IMR-90 (cell line): ENCODE measurements at regions not wholly inside any gene's neighbourhood (a gene's known extent, or its start where the extent isn't known, plus 50 kb on each side); places are given as distances from the start of the nearest gene placed in this dataset.

Experiments used
- ATAC-seq: fragments of 200-7000 bp; cut with Tn5 transposase; 2 replicates; pipeline ENCODE4 v1.9.1; 2020; ENCODE audit warnings: low read depth, mild to moderate bottlenecking, moderate library complexity
- BruUV-seq: library from RNA; stranded (reverse); fragments of 400-500 nt; replicated peaks from 2 replicates; lab custom pipeline; 2021; lab: Mats Ljungman, UMichigan
- CTCF ChIA-PET: fragments of 300-600 bp; formaldehyde crosslinking; extraction: SDS; loops from one replicate; lab custom pipeline; 2021; ENCODE audit warnings: antibody characterized with exemption; lab: Yijun Ruan, JAX
- POLR2A ChIA-PET: fragments of 300-600 bp; sonication (Branson Sonifier 250); formaldehyde crosslinking; loops from one replicate; lab custom pipeline; 2022; ENCODE audit warnings: antibody characterized with exemption; ENCODE audit not compliant: unreplicated experiment; lab: Charles Lee
- DNase-seq: peaks from one replicate; pipeline ENCODE4 v3.0.0; 2013
- H2AFZ ChIP-seq: replicated peaks from 2 replicates; pipeline ENCODE3; 2013; ENCODE audit warnings: low read length, mild to moderate bottlenecking; ENCODE audit not compliant: poor library complexity
- H2AK5ac ChIP-seq: 2 replicates; pipeline ENCODE4 v1.6.1; 2013; ENCODE audit warnings: low read depth, low read length, inconsistent platforms
- H2AK9ac ChIP-seq: replicated peaks from 2 replicates; pipeline ENCODE3; 2013; ENCODE audit warnings: mild to moderate bottlenecking, low read depth, low read length, moderate library complexity; ENCODE audit not compliant: poor library complexity
- H2BK120ac ChIP-seq: 2 replicates; pipeline ENCODE4 v1.6.1; 2013; ENCODE audit warnings: low read depth, low read length, inconsistent platforms
- H2BK15ac ChIP-seq: 3 replicates; pipeline ENCODE4 v1.6.1; 2013; ENCODE audit warnings: low read depth, low read length, inconsistent platforms
- H2BK20ac ChIP-seq: 2 replicates; pipeline ENCODE4 v1.6.1; 2013; ENCODE audit warnings: low read depth, mild to moderate bottlenecking, inconsistent platforms, low read length, moderate library complexity
- H2BK5ac ChIP-seq: 2 replicates; pipeline ENCODE4 v1.6.1; 2013; ENCODE audit warnings: mild to moderate bottlenecking, low read depth, low read length, inconsistent platforms; ENCODE audit not compliant: poor library complexity, severe bottlenecking
- H3K14ac ChIP-seq: replicated peaks from 2 replicates; pipeline ENCODE4 v1.6.1; 2013; ENCODE audit warnings: low read depth, low read length, inconsistent platforms
- H3K18ac ChIP-seq: 2 replicates; pipeline ENCODE4 v1.6.1; 2013; ENCODE audit warnings: low read depth, low read length, control low read depth
- H3K23ac ChIP-seq: 2 replicates; pipeline ENCODE4 v1.6.1; 2013; ENCODE audit warnings: low read depth, low read length, inconsistent platforms
- H3K27ac ChIP-seq: 2 replicates; pipeline ENCODE4 v1.5.1; 2013; ENCODE audit warnings: mild to moderate bottlenecking, control low read depth, low read length; ENCODE audit not compliant: insufficient read depth
- H3K27me3 ChIP-seq: 2 replicates; pipeline ENCODE4 v1.6.1; 2013; ENCODE audit warnings: low read length; ENCODE audit not compliant: control insufficient read depth, insufficient read depth
- H3K36me3 ChIP-seq: 2 replicates; pipeline ENCODE4 v1.6.1; 2013; ENCODE audit warnings: low read length, mixed read lengths; ENCODE audit not compliant: control insufficient read depth, insufficient read depth
- H3K4ac ChIP-seq: 2 replicates; pipeline ENCODE4 v1.6.1; 2013; ENCODE audit warnings: low read depth, low read length, inconsistent platforms
- H3K4me1 ChIP-seq: 2 replicates; pipeline ENCODE4 v1.6.1; 2013; ENCODE audit warnings: low read length, mixed read lengths; ENCODE audit not compliant: control insufficient read depth, insufficient read depth
- H3K4me2 ChIP-seq: 2 replicates; pipeline ENCODE4 v1.6.1; 2013; ENCODE audit warnings: low read depth, mild to moderate bottlenecking, control low read depth, low read length, moderate library complexity
- H3K4me3 ChIP-seq: 2 replicates; pipeline ENCODE4 v1.5.1; 2013; ENCODE audit warnings: low read depth, mild to moderate bottlenecking, control low read depth, low read length, moderate library complexity; ENCODE audit not compliant: insufficient read depth
- H3K56ac ChIP-seq: 2 replicates; pipeline ENCODE4 v1.6.1; 2013; ENCODE audit warnings: low read length, inconsistent platforms; ENCODE audit not compliant: insufficient read depth; ENCODE audit errors: extremely low read depth
- H3K79me1 ChIP-seq, 2 experiments: 2 replicates each; pipeline ENCODE4 v1.6.1; 2013; ENCODE audit warnings: low read length in 2 of 2, inconsistent platforms in 1 of 2, low read depth in 1 of 2
- H3K9ac ChIP-seq: 2 replicates; pipeline ENCODE4 v1.6.1; 2013; ENCODE audit warnings: low read depth, low read length, control low read depth
- H3K9me1 ChIP-seq: 2 replicates; pipeline ENCODE4 v1.6.1; 2013; ENCODE audit warnings: low read length, inconsistent platforms; ENCODE audit not compliant: insufficient read depth
- H3K9me3 ChIP-seq: 2 replicates; pipeline ENCODE4 v1.6.1; 2013; ENCODE audit warnings: low read length; ENCODE audit not compliant: control insufficient read depth, insufficient read depth
- H4K20me1 ChIP-seq: 2 replicates; pipeline ENCODE4 v1.6.1; 2013; ENCODE audit warnings: low read length, inconsistent platforms; ENCODE audit not compliant: insufficient read depth
- H4K5ac ChIP-seq: 2 replicates; pipeline ENCODE4 v1.6.1; 2013; ENCODE audit warnings: mild to moderate bottlenecking, low read depth, low read length, control low read depth
- H4K8ac ChIP-seq, 2 experiments: 2 replicates each; pipeline ENCODE4 v1.6.1; 2013; ENCODE audit warnings: low read depth in 2 of 2, low read length in 2 of 2, control low read depth in 1 of 2, inconsistent platforms in 1 of 2
- H4K91ac ChIP-seq: 2 replicates; pipeline ENCODE4 v1.6.1; 2013; ENCODE audit warnings: low read depth, low read length, inconsistent platforms; ENCODE audit not compliant: insufficient read depth
- CHD1 ChIP-seq: IDR thresholded peaks from 2 replicates; pipeline ENCODE4 v1.6.1; 2012; ENCODE audit warnings: low read depth, low read length, improper control_type of control experiment
- FOS ChIP-seq: fragments of 150-350 bp; IDR thresholded peaks from 2 replicates; pipeline ENCODE4 v1.6.1; 2016; ENCODE audit warnings: low read depth, low read length
- MXI1 ChIP-seq: IDR thresholded peaks from 2 replicates; pipeline ENCODE4 v1.6.1; 2012; ENCODE audit warnings: low read depth, mild to moderate bottlenecking, low read length, moderate library complexity, borderline replicate concordance
- RAD21 ChIP-seq: IDR thresholded peaks from 2 replicates; pipeline ENCODE4 v1.6.1; 2012; ENCODE audit warnings: low read length, improper control_type of control experiment
- RFX5 ChIP-seq: IDR thresholded peaks from 2 replicates; pipeline ENCODE4 v1.8.0; 2012; ENCODE audit warnings: low read depth, mild to moderate bottlenecking, low read length, moderate library complexity
- WGBS, 2 experiments: methylation state at CpG; one replicate each; pipeline versions ENCODE4 v1.1.5 to v1.1.7; 2013; ENCODE audit warnings: missing lambda C conversion rate in 2 of 2; ENCODE audit not compliant: insufficient read length in 1 of 2; ENCODE audit errors: extremely low coverage in 2 of 2; 5-methylcytosine and 5-hydroxymethylcytosine counted together
- dilution Hi-C: fragments of 300-500 bp; cut with HindIII; formaldehyde crosslinking; loops from one replicate; pipeline ENCODE4 v1.14.3; 2018; ENCODE audit warnings: low sequenced_read_pairs; ENCODE audit not compliant: unreplicated experiment
- in situ Hi-C: fragments of 300-500 bp; cut with MboI; formaldehyde crosslinking; loops from 3 replicates; pipeline ENCODE4 v1.14.3; 2019; ENCODE audit warnings: low sequenced_read_pairs, inconsistent platforms, mixed read lengths
- intact Hi-C: fragments of 100-400 bp; cut with micrococcal nuclease; formaldehyde crosslinking; loops from 2 replicates; pipeline ENCODE4 v1.10.0; 2022

DNA sequence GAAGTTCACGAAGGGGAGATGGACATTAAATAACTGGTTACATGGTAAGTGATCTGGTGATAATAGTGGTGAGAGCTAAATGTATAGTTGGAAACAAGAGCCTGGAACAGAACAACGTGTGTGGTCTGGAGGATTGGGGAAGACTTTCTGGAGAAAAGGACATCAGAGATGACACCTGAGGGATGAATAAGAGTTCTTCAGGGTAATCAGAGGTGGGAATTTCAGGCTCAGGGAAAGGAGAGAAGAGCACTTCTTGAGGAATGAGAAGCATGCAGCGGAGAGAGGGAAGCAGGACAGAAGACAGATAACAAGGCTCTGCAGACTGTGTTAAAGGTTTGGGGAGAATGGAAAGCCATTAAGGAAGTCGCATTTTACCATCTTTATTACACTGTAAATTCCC, 450.7 kb downstream of the TNS1 start:
- CTCF ChIA-PET = interaction anchor here (0.8 kb wide), 1 partner anchor 161 kb away, joined by 3 read pairs; no protein-coding TSS in a partner anchor
- H4K91ac ChIP-seq = peak overlapping the region; percentile 93
- no peak overlapping the region for H3K4me3 ChIP-seq
- intact Hi-C loops (no loop called here), dilution Hi-C loops (no loop called here), in situ Hi-C loops (no loop called here)
- DNase-seq (no peak), ATAC-seq (no peak)
- H2AK5ac ChIP-seq = peak overlapping the region; percentile 90
- H2AFZ ChIP-seq = no peak overlapping the region
- H3K9ac ChIP-seq = no peak overlapping the region
- no peaks in the 10 kb centered on the region for H3K36me3 ChIP-seq
- H4K5ac ChIP-seq = peak overlapping the region; percentile 80; the same call in 1 of the 2 replicates
- H2BK20ac ChIP-seq = peak overlapping the region; percentile 92
- peak overlapping the region; percentile 51; the same call in 1 of the 2 replicates for H3K56ac ChIP-seq
- H3K14ac ChIP-seq = peak overlapping the region; percentile 88
- H3K4me1 ChIP-seq = peaks cover 20% of the 10 kb centered on the region
- no peaks in the 10 kb centered on the region for H4K20me1 ChIP-seq
- H2BK15ac ChIP-seq = peak overlapping the region; percentile 72; the same call in 2 of the 3 replicates
- no peaks in the 10 kb centered on the region for H3K9me3 ChIP-seq
- H3K4ac ChIP-seq = peak overlapping the region; percentile 94
- H3K4me2 ChIP-seq = no peak overlapping the region; the same call in 1 of the 2 replicates
- no peaks in the 10 kb centered on the region for H3K27me3 ChIP-seq
- H3K27ac ChIP-seq = no peak overlapping the region
- H3K18ac ChIP-seq = peak overlapping the region; percentile 79
- no TSS peak for BruUV-seq
- H2BK5ac ChIP-seq = peak overlapping the region; percentile 77
- no peak for TF ChIP-seq FOS
- no peak for TF ChIP-seq CHD1
- no peak for TF ChIP-seq RFX5
- no peak for TF ChIP-seq MXI1
- TF ChIP-seq RAD21 = no peak
- POLR2A ChIA-PET = interaction anchor here (1.0 kb wide), 1 partner anchor 161 kb away, joined by 3 read pairs; no protein-coding TSS in a partner anchor
- H2BK120ac ChIP-seq = peak overlapping the region; percentile 94
- H3K23ac ChIP-seq = peak overlapping the region; percentile 83
- H3K9me1 ChIP-seq = peaks cover 13% of the 10 kb centered on the region
- peak overlapping the region; percentile 6 for H2AK9ac ChIP-seq
- peak overlapping the region; percentile 6 to 59; a peak in 3 of 4 replicates for H4K8ac ChIP-seq
- no peaks in the 10 kb centered on the region for H3K79me1 ChIP-seq
- WGBS, 2 experiments = 96% methylated on average over 2 of the region's 4 CpGs; no CpG with 5 or more reads in 1 of the 2 experiments
